ENCODE measurements at regions not wholly inside any gene's neighbourhood (a gene's known extent, or its start where the extent isn't known, plus 50 kb on each side); places are given as distances from the start of the nearest gene placed in this dataset.

GRCh38 chr5:84637662-84638375 lies 253.1 kb upstream of the EDIL3 start:
- TF ChIP-seq EZH2phosphoT487 (IDR thresholded peaks at IDR 0.05; ENCODE audit: low read length), result no peak
- TF ChIP-seq EZH2 (optimal IDR thresholded peaks at IDR 0.05; ENCODE audit: low read depth, low read length), result no peak
- TF ChIP-seq, protein P1, sequence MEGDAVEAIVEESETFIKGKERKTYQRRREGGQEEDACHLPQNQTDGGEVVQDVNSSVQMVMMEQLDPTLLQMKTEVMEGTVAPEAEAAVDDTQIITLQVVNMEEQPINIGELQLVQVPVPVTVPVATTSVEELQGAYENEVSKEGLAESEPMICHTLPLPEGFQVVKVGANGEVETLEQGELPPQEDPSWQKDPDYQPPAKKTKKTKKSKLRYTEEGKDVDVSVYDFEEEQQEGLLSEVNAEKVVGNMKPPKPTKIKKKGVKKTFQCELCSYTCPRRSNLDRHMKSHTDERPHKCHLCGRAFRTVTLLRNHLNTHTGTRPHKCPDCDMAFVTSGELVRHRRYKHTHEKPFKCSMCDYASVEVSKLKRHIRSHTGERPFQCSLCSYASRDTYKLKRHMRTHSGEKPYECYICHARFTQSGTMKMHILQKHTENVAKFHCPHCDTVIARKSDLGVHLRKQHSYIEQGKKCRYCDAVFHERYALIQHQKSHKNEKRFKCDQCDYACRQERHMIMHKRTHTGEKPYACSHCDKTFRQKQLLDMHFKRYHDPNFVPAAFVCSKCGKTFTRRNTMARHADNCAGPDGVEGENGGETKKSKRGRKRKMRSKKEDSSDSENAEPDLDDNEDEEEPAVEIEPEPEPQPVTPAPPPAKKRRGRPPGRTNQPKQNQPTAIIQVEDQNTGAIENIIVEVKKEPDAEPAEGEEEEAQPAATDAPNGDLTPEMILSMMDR (IDR thresholded peaks at IDR 0.05; ENCODE audit: low read length), result no peak
- Histone ChIP-seq H3K4me2 (ENCODE audit: low read depth, low read length) (no peak overlapping the region), H3K27me3 (replicated peaks; ENCODE audit: insufficient read depth, low read length) (no peaks in the 10 kb centered on the region), H3K9me3 (replicated peaks; ENCODE audit: insufficient read depth, low read length) (no peaks in the 10 kb centered on the region), H3K4me3 (ENCODE audit: low read length) (no peak overlapping the region), H3K79me2 (ENCODE audit: low read length) (no peaks in the 10 kb centered on the region), H3F3A (ENCODE audit: insufficient read depth, low read length) (no peaks in the 10 kb centered on the region), H3K4me1 (ENCODE audit: low read length) (no peaks in the 10 kb centered on the region), H3K9me2 (replicated peaks; ENCODE audit: insufficient read depth, low read length) (no peaks in the 10 kb centered on the region), H4K20me1 (ENCODE audit: insufficient read depth, low read length) (no peaks in the 10 kb centered on the region), H2AFZ (ENCODE audit: low read length) (no peak overlapping the region), H3K36me3 (replicated peaks; ENCODE audit: insufficient read depth, low read length) (no peaks in the 10 kb centered on the region), H3K9ac (ENCODE audit: low read length) (no peak overlapping the region), H3K27ac (ENCODE audit: low read length) (no peak overlapping the region)
- no peak for DNase-seq

- Histone ChIP-seq H3F3A (ENCODE audit: insufficient read depth, low read length) (no peaks in the 10 kb centered on the region), H3K4me1 (ENCODE audit: low read length) (no peaks in the 10 kb centered on the region), H2AFZ (ENCODE audit: low read length) (no peak overlapping the region), H3K9ac (ENCODE audit: low read length) (no peak overlapping the region), H3K9me2 (replicated peaks; ENCODE audit: insufficient read depth, low read length) (no peaks in the 10 kb centered on the region), H3K4me2 (ENCODE audit: low read depth, low read length) (no peak overlapping the region), H3K27ac (ENCODE audit: low read length) (no peak overlapping the region), H3K9me3 (replicated peaks; ENCODE audit: insufficient read depth, low read length) (no peaks in the 10 kb centered on the region), H4K20me1 (ENCODE audit: insufficient read depth, low read length) (no peaks in the 10 kb centered on the region), H3K27me3 (replicated peaks; ENCODE audit: insufficient read depth, low read length) (no peaks in the 10 kb centered on the region), H3K79me2 (ENCODE audit: low read length) (no peaks in the 10 kb centered on the region), H3K36me3 (replicated peaks; ENCODE audit: insufficient read depth, low read length) (no peaks in the 10 kb centered on the region), H3K4me3 (ENCODE audit: low read length) (no peak overlapping the region)
- no peak for TF ChIP-seq EZH2 (optimal IDR thresholded peaks at IDR 0.05; ENCODE audit: low read depth, low read length)
- TF ChIP-seq EZH2phosphoT487 (IDR thresholded peaks at IDR 0.05; ENCODE audit: low read length), result no peak
- TF ChIP-seq, protein P1 (IDR thresholded peaks at IDR 0.05; ENCODE audit: low read length), result no peak
- no peak for DNase-seq
These were observed 250.8 kb upstream of the EDIL3 start for GRCh38 chr5:84635235-84636055.

GRCh38 chr5:84634256-84634655 lies 249.6 kb upstream of the EDIL3 start:
- no peak for DNase-seq
- H3K4me2 ChIP-seq (ENCODE audit: low read depth, low read length), result no peak overlapping the region
- TF ChIP-seq EZH2phosphoT487 (IDR thresholded peaks at IDR 0.05; ENCODE audit: low read length) (no peak), EZH2 (optimal IDR thresholded peaks at IDR 0.05; ENCODE audit: low read depth, low read length) (no peak)
- TF ChIP-seq, protein P1 (IDR thresholded peaks at IDR 0.05; ENCODE audit: low read length), result no peak
- no peak overlapping the region for H3K27ac ChIP-seq (ENCODE audit: low read length)
- H3K9ac ChIP-seq (ENCODE audit: low read length), result no peak overlapping the region
- no peaks in the 10 kb centered on the region for H3K36me3 ChIP-seq (replicated peaks; ENCODE audit: insufficient read depth, low read length)
- H3F3A ChIP-seq (ENCODE audit: insufficient read depth, low read length), result no peaks in the 10 kb centered on the region
- H3K9me2 ChIP-seq (replicated peaks; ENCODE audit: insufficient read depth, low read length), result no peaks in the 10 kb centered on the region
- no peaks in the 10 kb centered on the region for H3K27me3 ChIP-seq (replicated peaks; ENCODE audit: insufficient read depth, low read length)
- no peaks in the 10 kb centered on the region for H3K4me1 ChIP-seq (ENCODE audit: low read length)
- H4K20me1 ChIP-seq (ENCODE audit: insufficient read depth, low read length), result no peaks in the 10 kb centered on the region
- no peak overlapping the region for H2AFZ ChIP-seq (ENCODE audit: low read length)
- H3K79me2 ChIP-seq (ENCODE audit: low read length), result no peaks in the 10 kb centered on the region
- H3K4me3 ChIP-seq (ENCODE audit: low read length), result no peak overlapping the region
- H3K9me3 ChIP-seq (replicated peaks; ENCODE audit: insufficient read depth, low read length), result no peaks in the 10 kb centered on the region
